GM12865 (cell line): ENCODE measurements at regions not wholly inside any gene's neighbourhood (a gene's known extent, or its start where the extent isn't known, plus 50 kb on each side); places are given as distances from the start of the nearest gene placed in this dataset.

Source experiments
- DNase-seq: peaks from one replicate; pipeline ENCODE4 v3.0.0; 2010; ENCODE audit warnings: low read depth
- H3K4me3 ChIP-seq: 2 replicates; pipeline ENCODE4 v1.5.1; 2011; ENCODE audit warnings: mild to moderate bottlenecking, low read depth, low read length, control low read depth
- TF ChIP-seq, protein P1 (sequence below): IDR thresholded peaks from 2 replicates; pipeline ENCODE4 v1.5.1; 2011; ENCODE audit warnings: low read length, control low read depth, low read depth, inconsistent platforms; ENCODE audit not compliant: insufficient read depth; ENCODE audit errors: missing control alignments

DNA sequence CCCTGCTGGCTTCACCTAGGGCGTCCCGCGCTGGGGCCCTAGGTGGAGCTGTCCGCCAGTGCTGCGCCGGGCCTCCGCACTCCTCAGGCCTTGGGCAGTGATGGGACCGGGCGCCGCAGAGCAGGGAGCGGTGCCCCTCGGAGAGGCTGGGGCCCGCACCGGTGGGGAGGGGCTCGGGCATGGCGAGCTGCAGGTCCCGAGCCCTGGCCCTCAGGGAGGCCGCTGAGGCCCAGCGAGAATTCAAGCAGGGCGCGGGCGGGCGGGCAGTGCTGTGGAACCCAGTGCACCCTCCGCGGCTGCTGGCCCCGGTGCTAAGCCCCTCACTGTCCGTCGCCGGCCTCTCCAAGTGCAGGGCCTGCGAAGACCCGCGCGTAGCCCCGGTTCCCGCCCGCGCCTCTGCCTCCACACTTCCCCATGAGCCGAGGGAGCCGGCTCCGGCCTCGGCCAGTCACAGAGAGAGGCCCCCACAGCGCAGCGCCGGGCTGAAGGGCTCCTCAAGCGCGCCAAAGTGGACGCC lies 565.1 kb upstream of the NDST4 start:
- DNase-seq: no peak
- no peak overlapping the region for H3K4me3 ChIP-seq
- TF ChIP-seq, protein P1, sequence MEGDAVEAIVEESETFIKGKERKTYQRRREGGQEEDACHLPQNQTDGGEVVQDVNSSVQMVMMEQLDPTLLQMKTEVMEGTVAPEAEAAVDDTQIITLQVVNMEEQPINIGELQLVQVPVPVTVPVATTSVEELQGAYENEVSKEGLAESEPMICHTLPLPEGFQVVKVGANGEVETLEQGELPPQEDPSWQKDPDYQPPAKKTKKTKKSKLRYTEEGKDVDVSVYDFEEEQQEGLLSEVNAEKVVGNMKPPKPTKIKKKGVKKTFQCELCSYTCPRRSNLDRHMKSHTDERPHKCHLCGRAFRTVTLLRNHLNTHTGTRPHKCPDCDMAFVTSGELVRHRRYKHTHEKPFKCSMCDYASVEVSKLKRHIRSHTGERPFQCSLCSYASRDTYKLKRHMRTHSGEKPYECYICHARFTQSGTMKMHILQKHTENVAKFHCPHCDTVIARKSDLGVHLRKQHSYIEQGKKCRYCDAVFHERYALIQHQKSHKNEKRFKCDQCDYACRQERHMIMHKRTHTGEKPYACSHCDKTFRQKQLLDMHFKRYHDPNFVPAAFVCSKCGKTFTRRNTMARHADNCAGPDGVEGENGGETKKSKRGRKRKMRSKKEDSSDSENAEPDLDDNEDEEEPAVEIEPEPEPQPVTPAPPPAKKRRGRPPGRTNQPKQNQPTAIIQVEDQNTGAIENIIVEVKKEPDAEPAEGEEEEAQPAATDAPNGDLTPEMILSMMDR: no peak

DNA sequence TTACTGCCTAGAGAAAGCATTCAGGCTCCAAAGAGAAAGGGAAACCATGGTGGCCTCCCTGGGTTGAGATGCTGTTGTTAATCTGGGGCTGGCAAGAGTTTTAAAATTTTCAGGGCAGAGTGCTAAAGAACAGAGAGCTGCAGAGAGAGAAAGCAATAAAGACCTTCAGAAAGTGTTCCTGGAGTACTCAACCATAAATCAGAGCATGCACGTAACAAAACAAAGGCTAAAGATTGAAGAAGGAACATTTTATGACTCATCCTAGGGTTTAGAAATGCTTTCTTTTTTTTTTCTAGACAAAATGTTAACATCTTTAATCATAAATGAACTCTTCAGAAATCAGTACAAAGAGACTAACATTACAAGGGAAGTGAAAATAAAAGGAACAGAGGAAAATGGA lies 562.3 kb upstream of the NDST4 start:
- TF ChIP-seq, protein P1: no peak
- H3K4me3 ChIP-seq: no peak overlapping the region
- DNase-seq: no peak

DNA sequence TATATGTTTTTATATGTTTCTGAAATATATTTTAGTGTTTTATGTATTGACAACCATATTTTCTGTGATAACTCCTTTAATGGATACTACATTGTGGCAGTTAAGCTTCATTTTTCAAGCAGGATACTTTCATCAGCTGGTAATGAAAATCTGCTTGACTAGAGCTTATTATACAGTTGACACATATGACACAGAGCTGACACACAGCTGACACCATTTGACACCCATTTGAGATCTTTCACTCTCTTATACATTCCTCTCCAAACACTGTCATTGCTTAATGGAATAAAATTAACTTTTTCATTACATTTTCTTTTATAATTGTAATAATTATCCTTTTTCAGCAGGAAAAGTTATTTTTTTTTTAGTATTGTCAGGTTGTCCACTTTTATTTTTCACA lies 561.1 kb upstream of the NDST4 start:
- no peak overlapping the region for H3K4me3 ChIP-seq
- no peak for DNase-seq
- TF ChIP-seq, protein P1: no peak

DNA sequence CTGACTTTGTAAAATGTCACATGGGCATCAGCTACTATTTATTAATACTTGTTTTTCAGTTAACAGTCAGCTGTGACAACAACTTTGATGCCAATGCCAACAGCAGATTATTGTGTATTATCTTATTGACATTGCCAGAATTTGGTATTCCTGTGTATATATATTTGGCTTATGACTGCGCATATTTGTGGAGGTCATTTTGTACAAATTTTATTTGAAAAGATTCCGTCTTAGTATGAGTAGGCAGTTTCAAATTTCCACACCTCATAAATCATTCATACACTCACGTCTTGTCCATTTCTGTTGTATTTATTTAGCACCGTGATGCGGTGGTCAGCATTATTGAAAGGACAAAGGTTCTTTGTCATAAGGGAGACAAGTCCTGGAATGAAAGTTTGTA lies 558.2 kb upstream of the NDST4 start:
- no peak overlapping the region for H3K4me3 ChIP-seq
- DNase-seq: no peak
- TF ChIP-seq, protein P1: no peak

DNA sequence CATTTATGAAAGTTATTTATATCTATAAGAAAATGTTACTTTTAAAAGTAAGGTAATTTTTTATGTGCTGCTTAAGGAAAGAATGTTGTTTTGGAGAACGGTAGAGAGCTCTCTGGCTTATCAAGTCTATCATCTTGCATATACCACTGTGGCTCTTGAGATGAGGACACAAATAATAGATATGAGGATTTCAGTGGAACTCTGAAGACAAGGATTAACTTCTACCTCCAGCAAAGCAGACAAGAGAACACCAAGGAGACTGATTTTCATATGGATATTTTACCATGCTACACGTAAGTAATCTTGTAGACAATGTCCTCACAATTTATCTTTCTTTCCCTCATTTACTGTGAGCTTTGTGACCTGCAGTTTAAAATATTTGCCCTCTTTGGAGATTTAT lies 557.5 kb upstream of the NDST4 start:
- TF ChIP-seq, protein P1: no peak
- no peak overlapping the region for H3K4me3 ChIP-seq
- no peak for DNase-seq

DNA sequence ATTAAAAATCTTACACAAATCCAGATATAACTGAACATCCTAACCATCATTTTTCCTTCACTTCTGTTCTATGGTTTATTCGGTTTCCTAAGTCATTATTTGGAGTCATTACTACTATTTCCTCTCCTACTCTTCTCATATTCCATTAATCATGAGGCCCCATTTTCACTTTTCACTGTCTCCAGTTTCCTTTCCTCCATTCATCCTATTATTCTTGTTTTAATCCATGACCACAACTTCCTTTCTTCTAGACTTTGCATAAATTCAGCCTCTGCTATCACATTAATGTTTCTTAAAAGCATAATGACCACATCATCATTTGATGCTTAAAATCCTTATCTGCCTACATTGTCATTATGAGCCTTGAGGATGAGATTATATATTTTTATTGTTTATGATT lies 555.0 kb upstream of the NDST4 start:
- no peak for DNase-seq
- TF ChIP-seq, protein P1: no peak

DNA sequence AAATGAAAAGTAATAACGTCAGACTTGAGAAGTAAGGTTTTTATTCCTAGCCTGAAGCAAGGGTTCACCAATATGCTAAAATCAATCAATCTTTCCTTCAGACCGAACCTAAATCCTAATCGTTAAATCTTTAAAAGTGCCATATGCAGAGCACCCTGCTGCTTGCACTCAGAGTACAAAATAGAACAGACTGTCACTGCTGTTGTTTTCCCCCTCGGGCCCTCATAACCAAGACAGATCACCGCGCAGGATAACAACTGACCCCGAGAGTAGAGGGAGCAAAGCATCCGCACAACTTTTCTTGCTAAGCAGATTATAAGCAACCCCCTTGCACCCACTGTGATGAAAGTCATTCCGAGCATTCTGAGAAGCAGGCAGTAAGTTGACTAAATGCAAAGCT lies 550.9 kb upstream of the NDST4 start:
- no peak overlapping the region for H3K4me3 ChIP-seq
- no peak for DNase-seq
- TF ChIP-seq, protein P1: no peak

More for the DNA sequence above, 555.0 kb upstream of the NDST4 start:
- H3K4me3 ChIP-seq: no peak overlapping the region
